Esophagus squamous epithelium (tissue), 4 donors: ENCODE measurements at regions not wholly inside any gene's neighbourhood (a gene's known extent, or its start where the extent isn't known, plus 50 kb on each side); places are given as distances from the start of the nearest gene placed in this dataset.

Experiments used
- POLR2A ChIP-seq, 4 donors: fragments of 450-650 bp; IDR thresholded peaks; one replicate each; pipeline ENCODE4 v1.6.1; 2017; ENCODE audit warnings: antibody characterized with exemption in 4 of 4, mild to moderate bottlenecking in 4 of 4, moderate library complexity in 3 of 4
- TF ChIP-seq, protein P1 (sequence below), 6 experiments: fragments of 450-650 bp in 4 of 6; fragments of 200-600 bp in 2 of 6; sonication (generic) in 2 of 6; IDR thresholded peaks; one replicate each; pipeline ENCODE4 v1.5.1; 2016 to 2019; ENCODE audit warnings: antibody characterized with exemption in 6 of 6, mild to moderate bottlenecking in 4 of 6, moderate library complexity in 4 of 6

DNA sequence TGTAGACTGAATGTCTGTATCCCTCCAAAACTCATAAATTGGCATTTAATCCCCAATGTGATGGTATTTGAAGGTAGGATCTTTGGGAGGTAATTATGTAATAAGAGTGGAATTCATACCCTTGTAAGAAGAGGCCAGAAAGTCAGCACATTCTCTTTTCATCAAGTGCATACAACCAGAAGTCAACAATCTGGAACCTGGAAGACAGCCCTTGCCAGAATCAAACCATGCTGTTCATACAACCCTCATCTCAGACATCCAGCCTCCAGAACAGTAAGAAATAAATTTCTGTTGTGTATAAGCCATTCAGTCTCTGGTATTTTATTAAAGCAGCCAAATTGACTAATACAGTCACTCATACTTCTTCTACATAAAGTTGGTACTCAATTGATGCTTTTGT is 481.0 kb upstream of the SOX9 start:
- TF ChIP-seq, protein P1, sequence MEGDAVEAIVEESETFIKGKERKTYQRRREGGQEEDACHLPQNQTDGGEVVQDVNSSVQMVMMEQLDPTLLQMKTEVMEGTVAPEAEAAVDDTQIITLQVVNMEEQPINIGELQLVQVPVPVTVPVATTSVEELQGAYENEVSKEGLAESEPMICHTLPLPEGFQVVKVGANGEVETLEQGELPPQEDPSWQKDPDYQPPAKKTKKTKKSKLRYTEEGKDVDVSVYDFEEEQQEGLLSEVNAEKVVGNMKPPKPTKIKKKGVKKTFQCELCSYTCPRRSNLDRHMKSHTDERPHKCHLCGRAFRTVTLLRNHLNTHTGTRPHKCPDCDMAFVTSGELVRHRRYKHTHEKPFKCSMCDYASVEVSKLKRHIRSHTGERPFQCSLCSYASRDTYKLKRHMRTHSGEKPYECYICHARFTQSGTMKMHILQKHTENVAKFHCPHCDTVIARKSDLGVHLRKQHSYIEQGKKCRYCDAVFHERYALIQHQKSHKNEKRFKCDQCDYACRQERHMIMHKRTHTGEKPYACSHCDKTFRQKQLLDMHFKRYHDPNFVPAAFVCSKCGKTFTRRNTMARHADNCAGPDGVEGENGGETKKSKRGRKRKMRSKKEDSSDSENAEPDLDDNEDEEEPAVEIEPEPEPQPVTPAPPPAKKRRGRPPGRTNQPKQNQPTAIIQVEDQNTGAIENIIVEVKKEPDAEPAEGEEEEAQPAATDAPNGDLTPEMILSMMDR (IDR thresholded peaks at IDR 0.05) = no peak
- TF ChIP-seq POLR2A (IDR thresholded peaks at IDR 0.05) = no peak
